H9 (cell line): ENCODE measurements at regions not wholly inside any gene's neighbourhood (a gene's known extent, or its start where the extent isn't known, plus 50 kb on each side); places are given as distances from the start of the nearest gene placed in this dataset.

Source experiments
- DNase-seq: peaks from one replicate; pipeline ENCODE4 v3.0.0-alpha.2; 2017
- H2AFZ ChIP-seq: one replicate; pipeline ENCODE4 v1.6.1; 2013; ENCODE audit warnings: mild to moderate bottlenecking, low read length, control low read depth, moderate library complexity
- H2AK5ac ChIP-seq: 2 replicates; pipeline ENCODE4 v1.6.1; 2013; ENCODE audit warnings: low read length, control low read depth, mixed read lengths; ENCODE audit not compliant: insufficient read length
- H2BK120ac ChIP-seq: one replicate; pipeline ENCODE4 v1.6.1; 2013; ENCODE audit warnings: low read depth, mild to moderate bottlenecking, low read length, control low read depth, inconsistent platforms; ENCODE audit not compliant: poor library complexity, severe bottlenecking
- H2BK12ac ChIP-seq: 2 replicates; pipeline ENCODE4 v1.6.1; 2013; ENCODE audit warnings: low read length, control low read depth, mixed read lengths, low read depth; ENCODE audit not compliant: insufficient read length
- H2BK15ac ChIP-seq: 2 replicates; pipeline ENCODE4 v1.6.1; 2013; ENCODE audit warnings: low read depth, low read length, control low read depth
- H2BK20ac ChIP-seq: one replicate; pipeline ENCODE4 v1.6.1; 2013; ENCODE audit warnings: low read depth, mild to moderate bottlenecking, low read length, control low read depth, inconsistent platforms; ENCODE audit not compliant: poor library complexity, severe bottlenecking
- H2BK5ac ChIP-seq: 2 replicates; pipeline ENCODE4 v1.6.1; 2013; ENCODE audit warnings: low read length, control low read depth, mixed read lengths; ENCODE audit not compliant: insufficient read length
- H3K14ac ChIP-seq: 2 replicates; pipeline ENCODE4 v1.6.1; 2013; ENCODE audit warnings: low read length, control low read depth; ENCODE audit not compliant: insufficient read depth
- H3K18ac ChIP-seq: 2 replicates; pipeline ENCODE4 v1.6.1; 2013; ENCODE audit warnings: low read depth, mild to moderate bottlenecking, mixed read lengths, low read length, control low read depth; ENCODE audit not compliant: insufficient read length
- H3K23ac ChIP-seq: 2 replicates; pipeline ENCODE4 v1.6.1; 2013; ENCODE audit warnings: low read length, control low read depth, mixed read lengths, low read depth; ENCODE audit not compliant: insufficient read length
- H3K23me2 ChIP-seq: 2 replicates; pipeline ENCODE4 v1.6.1; 2013; ENCODE audit warnings: low read depth, mild to moderate bottlenecking, mixed read lengths, low read length, control low read depth; ENCODE audit not compliant: insufficient read length, poor library complexity, severe bottlenecking
- H3K27ac ChIP-seq: 2 replicates; pipeline ENCODE4 v1.5.1; 2013; ENCODE audit warnings: low read length, control low read depth, mixed read lengths, low read depth; ENCODE audit not compliant: insufficient read length
- H3K27me3 ChIP-seq: 2 replicates; pipeline ENCODE4 v1.6.1; 2013; ENCODE audit warnings: low read length, control low read depth, inconsistent platforms; ENCODE audit not compliant: insufficient read depth
- H3K4ac ChIP-seq: 2 replicates; pipeline ENCODE4 v1.6.1; 2013; ENCODE audit warnings: low read depth, mild to moderate bottlenecking, control low read depth, inconsistent platforms, low read length, moderate library complexity
- H3K4me1 ChIP-seq: 2 replicates; pipeline ENCODE4 v1.6.1; 2013; ENCODE audit warnings: low read length, control low read depth, inconsistent platforms; ENCODE audit not compliant: insufficient read depth
- H3K4me2 ChIP-seq: 2 replicates; pipeline ENCODE4 v1.6.1; 2013; ENCODE audit warnings: low read length, control low read depth, mixed read lengths; ENCODE audit not compliant: insufficient read length, insufficient read depth
- H3K56ac ChIP-seq: 2 replicates; pipeline ENCODE4 v1.6.1; 2013; ENCODE audit warnings: low read depth, mild to moderate bottlenecking, mixed read lengths, low read length, control low read depth; ENCODE audit not compliant: insufficient read length
- H3K79me1 ChIP-seq: 2 replicates; pipeline ENCODE4 v1.6.1; 2013; ENCODE audit warnings: low read depth, mild to moderate bottlenecking, moderate library complexity, low read length, control low read depth, inconsistent platforms; ENCODE audit not compliant: insufficient read depth, poor library complexity, severe bottlenecking
- H3K79me2 ChIP-seq: 2 replicates; pipeline ENCODE4 v1.6.1; 2013; ENCODE audit warnings: low read length, control low read depth, inconsistent platforms; ENCODE audit not compliant: insufficient read depth
- H3K9ac ChIP-seq: 2 replicates; pipeline ENCODE4 v1.6.1; 2013; ENCODE audit warnings: low read length, control low read depth, mixed read lengths; ENCODE audit not compliant: insufficient read length; ENCODE audit errors: extremely low read depth
- H3K9me3 ChIP-seq: one replicate; pipeline ENCODE4 v1.6.1; 2013; ENCODE audit warnings: low read depth, low read length, inconsistent platforms; ENCODE audit not compliant: control insufficient read depth
- H3T11ph ChIP-seq: one replicate; pipeline ENCODE4 v1.6.1; 2013; ENCODE audit warnings: mild to moderate bottlenecking, low read length, control low read depth, inconsistent platforms
- H4K20me1 ChIP-seq: one replicate; pipeline ENCODE4 v1.6.1; 2013; ENCODE audit not compliant: control insufficient read depth, insufficient read length, insufficient read depth
- H4K5ac ChIP-seq: 2 replicates; pipeline ENCODE4 v1.6.1; 2013; ENCODE audit warnings: low read depth, mild to moderate bottlenecking, mixed read lengths, low read length, control low read depth; ENCODE audit not compliant: insufficient read length
- H4K8ac ChIP-seq: replicated peaks from 2 replicates; pipeline ENCODE4 v1.6.1; 2013; ENCODE audit warnings: low read length, control low read depth, mixed read lengths, low read depth; ENCODE audit not compliant: insufficient read length
- H4K91ac ChIP-seq: 2 replicates; pipeline ENCODE4 v1.6.1; 2013; ENCODE audit warnings: low read depth, mild to moderate bottlenecking, moderate library complexity, mixed read lengths, low read length, control low read depth; ENCODE audit not compliant: insufficient read length
- H3K27ac Mint-ChIP-seq, 3 experiments: 2 replicates in 2 of 3; 3 replicates in 1 of 3; pipeline ENCODE4 v1.8.0; 2020 to 2021; ENCODE audit warnings: mixed read lengths in 3 of 3, mild to moderate bottlenecking in 1 of 3, moderate library complexity in 1 of 3
- H3K27me3 Mint-ChIP-seq: 2 replicates; pipeline ENCODE4 v1.8.0; 2021; ENCODE audit warnings: low read depth, mild to moderate bottlenecking, moderate library complexity, mixed read lengths
- H3K36me3 Mint-ChIP-seq, 3 experiments: 2 replicates in 2 of 3; 3 replicates in 1 of 3; pipeline ENCODE4 v1.8.0; 2020 to 2021; ENCODE audit warnings: low read depth in 3 of 3, mixed read lengths in 3 of 3; ENCODE audit not compliant: insufficient read depth in 1 of 3
- H3K4me1 Mint-ChIP-seq, 2 experiments: 2 replicates each; pipeline ENCODE4 v1.8.0; 2020; ENCODE audit warnings: mixed read lengths in 2 of 2
- H3K4me3 Mint-ChIP-seq, 2 experiments: 2 replicates in 1 of 2; 3 replicates in 1 of 2; pipeline ENCODE4 v1.8.0; 2020 to 2021; ENCODE audit warnings: mild to moderate bottlenecking in 2 of 2, mixed read lengths in 2 of 2, moderate library complexity in 1 of 2
- H3K9me3 Mint-ChIP-seq, 2 experiments: 2 replicates in 1 of 2; 3 replicates in 1 of 2; pipeline ENCODE4 v1.8.0; 2020; ENCODE audit warnings: mild to moderate bottlenecking in 2 of 2, mixed read lengths in 2 of 2, moderate library complexity in 1 of 2
- CTCF ChIP-seq: fragments of 200-600 bp; sonication (generic); conservative IDR thresholded peaks from 3 replicates; pipeline ENCODE4 v1.8.0; 2021; ENCODE audit warnings: antibody characterized with exemption, mild to moderate bottlenecking
- whole genome bisulfite sequencing: extraction: QIAGEN DNeasy Blood & Tissue Kit; methylation state at CpG from one replicate; pipeline ENCODE4 v1.1.7; 2013; ENCODE audit warnings: missing lambda C conversion rate, low lambda C conversion rate, mixed read lengths; ENCODE audit not compliant: insufficient read length; ENCODE audit errors: extremely low coverage; 5-methylcytosine and 5-hydroxymethylcytosine counted together

- Histone ChIP-seq H3K23ac (no peak overlapping the region), H2BK15ac (no peak overlapping the region), H3K14ac (no peak overlapping the region), H3K27ac (no peak overlapping the region), H3K18ac (no peak overlapping the region), H3K4ac (no peak overlapping the region), H4K5ac (no peak overlapping the region), H2BK12ac (no peak overlapping the region), H3K79me1 (no peaks in the 10 kb centered on the region), H3K9me3 (no peaks in the 10 kb centered on the region), H2AFZ (no peak overlapping the region), H4K91ac (no peak overlapping the region), H4K20me1 (no peaks in the 10 kb centered on the region), H3K27me3 (no peaks in the 10 kb centered on the region), H3K9ac (no peak overlapping the region), H2AK5ac (no peak overlapping the region), H3K79me2 (no peaks in the 10 kb centered on the region), H3T11ph (no peak overlapping the region), H3K4me2 (no peak overlapping the region), H3K4me1 (no peaks in the 10 kb centered on the region), H4K8ac (no peak overlapping the region), H2BK20ac (no peak overlapping the region), H2BK5ac (no peak overlapping the region), H2BK120ac (no peak overlapping the region), H3K23me2 (no peaks in the 10 kb centered on the region), H3K56ac (no peak overlapping the region)
- WGBS: no CpG with 5 or more reads among the region's 1 CpG
- Mint-ChIP-seq H3K9me3 (no peaks in the 10 kb centered on the region), H3K27me3 (no peaks in the 10 kb centered on the region), H3K36me3 (no peaks in the 10 kb centered on the region), H3K4me3 (no peak overlapping the region), H3K4me1 (no peaks in the 10 kb centered on the region), H3K27ac (no peak overlapping the region)
- no peak for DNase-seq
- no peak for TF ChIP-seq CTCF
Observed at GRCh38 chr5:16306812-16307211, 127.2 kb upstream of the MARCHF11 start.
